ENCODE measurements at regions not wholly inside any gene's neighbourhood (a gene's known extent, or its start where the extent isn't known, plus 50 kb on each side); places are given as distances from the start of the nearest gene placed in this dataset.

DNA sequence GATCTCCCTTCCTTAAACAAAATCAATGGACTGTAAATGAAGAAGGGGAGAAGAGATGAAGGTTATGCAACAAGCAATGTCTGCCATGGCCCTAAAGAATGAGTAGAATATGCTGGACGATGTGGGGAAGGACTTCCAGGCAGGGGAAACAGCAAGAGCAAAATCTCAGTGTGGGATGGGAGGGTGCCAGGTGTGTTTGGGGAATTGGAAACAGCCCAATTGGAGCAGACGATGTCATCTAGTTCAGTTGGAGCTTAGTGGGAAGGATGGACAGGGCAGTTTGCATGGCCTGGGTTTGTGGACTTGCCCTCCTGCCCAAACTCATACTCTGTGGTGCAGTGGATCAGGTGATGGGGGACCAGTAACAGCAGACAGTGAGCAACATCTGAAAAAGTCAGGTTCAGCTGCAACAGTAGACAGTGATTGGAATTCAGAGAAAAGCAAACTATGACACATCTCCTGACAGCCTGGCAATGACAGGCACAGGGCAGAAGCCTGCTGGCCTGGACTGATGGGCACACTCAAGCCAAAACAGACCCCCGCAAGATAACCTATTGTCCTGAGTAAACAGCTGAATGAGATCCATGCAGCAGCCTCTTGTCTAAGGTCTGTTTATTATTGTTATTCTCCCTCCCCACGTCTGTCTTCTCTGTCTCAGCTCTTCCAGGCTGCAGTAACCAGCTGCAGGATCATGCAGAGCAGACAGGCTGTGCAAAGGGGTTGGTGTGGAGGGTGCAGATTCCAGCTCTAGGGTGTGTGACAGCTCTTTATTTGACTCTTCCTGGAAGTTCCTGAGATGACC, 50.5 kb upstream of the PRELP start:
- in situ Hi-C loops (cut with HindIII; ENCODE audit: low pct_unique_long_range_greater_than_20kb, low sequenced_read_pairs) = no loop called here
- DNase-seq (ENCODE audit: low read depth) = no peak

DNA sequence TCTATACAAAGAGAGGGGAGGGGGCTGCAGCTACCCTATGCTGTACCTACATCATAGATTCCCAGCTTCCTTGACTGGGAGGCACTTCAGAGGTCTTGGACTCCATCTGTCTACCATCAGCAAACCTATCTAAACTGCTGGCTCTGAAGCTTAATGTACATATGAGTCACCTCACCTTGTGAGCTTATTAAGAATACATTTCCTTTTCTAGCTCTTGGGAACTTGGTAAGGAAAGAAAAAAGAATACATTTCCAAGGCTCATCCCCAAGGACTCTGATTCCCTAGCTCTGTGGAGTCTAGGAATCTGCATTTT, 50.0 kb upstream of the PRELP start:
- peak; percentile 4 for DNase-seq (ENCODE audit: low read depth)
- in situ Hi-C loops (cut with HindIII; ENCODE audit: low pct_unique_long_range_greater_than_20kb, low sequenced_read_pairs) = no loop called here

All from Caki2 (cell line).